Trophoblast cell (in vitro differentiated cells and primary cell): ENCODE measurements at regions not wholly inside any gene's neighbourhood (a gene's known extent, or its start where the extent isn't known, plus 50 kb on each side); places are given as distances from the start of the nearest gene placed in this dataset.
"Not testable (repeated sequence)": the region's sequence is repeated elsewhere in the genome, so short reads cannot be mapped to it uniquely, and the experiment has no call there.

Experiments
- DNase-seq, 2 donors: peaks; one replicate each; pipeline ENCODE4 v3.0.0-alpha.2; 2016
- H2AFZ ChIP-seq: 2 replicates; pipeline ENCODE4 v1.6.1; 2013; ENCODE audit warnings: low read length, moderate library complexity, mild to moderate bottlenecking; ENCODE audit not compliant: insufficient read depth, poor library complexity
- H2AK5ac ChIP-seq: 2 replicates; pipeline ENCODE4 v1.6.1; 2013; ENCODE audit warnings: mild to moderate bottlenecking, low read length
- H2BK120ac ChIP-seq: 2 replicates; pipeline ENCODE4 v1.6.1; 2013; ENCODE audit warnings: low read length, mild to moderate bottlenecking, moderate library complexity; ENCODE audit not compliant: insufficient read depth, poor library complexity
- H2BK12ac ChIP-seq: 2 replicates; pipeline ENCODE4 v1.6.1; 2013; ENCODE audit warnings: mild to moderate bottlenecking, low read length, moderate library complexity
- H2BK5ac ChIP-seq: 2 replicates; pipeline ENCODE4 v1.6.1; 2013; ENCODE audit warnings: low read length, low read depth, moderate library complexity, mild to moderate bottlenecking; ENCODE audit not compliant: poor library complexity
- H3K14ac ChIP-seq: 2 replicates; pipeline ENCODE4 v1.6.1; 2013; ENCODE audit warnings: mild to moderate bottlenecking, low read length
- H3K18ac ChIP-seq: 2 replicates; pipeline ENCODE4 v1.6.1; 2013; ENCODE audit warnings: mild to moderate bottlenecking, low read length
- H3K23ac ChIP-seq: 2 replicates; pipeline ENCODE4 v1.6.1; 2013; ENCODE audit warnings: low read length
- H3K27ac ChIP-seq: 2 replicates; pipeline ENCODE4 v1.5.1; 2013; ENCODE audit warnings: low read depth, mild to moderate bottlenecking, inconsistent platforms, low read length, moderate library complexity
- H3K27me3 ChIP-seq: 2 replicates; pipeline ENCODE4 v1.6.1; 2013; ENCODE audit warnings: inconsistent platforms, mild to moderate bottlenecking, low read length, moderate library complexity; ENCODE audit not compliant: insufficient read depth
- H3K36me3 ChIP-seq, 2 experiments: 1 replicate in 1 of 2; 2 replicates in 1 of 2; pipeline ENCODE4 v1.6.1; 2013; ENCODE audit warnings: low read length in 2 of 2, mild to moderate bottlenecking in 2 of 2, moderate library complexity in 1 of 2; ENCODE audit not compliant: insufficient read depth in 2 of 2, control insufficient read depth in 1 of 2
- H3K4ac ChIP-seq: 2 replicates; pipeline ENCODE4 v1.6.1; 2013; ENCODE audit warnings: low read depth, mild to moderate bottlenecking, low read length, moderate library complexity
- H3K4me1 ChIP-seq, 2 experiments: 1 replicate in 1 of 2; 2 replicates in 1 of 2; pipeline ENCODE4 v1.6.1; 2013; ENCODE audit warnings: low read length in 2 of 2, mild to moderate bottlenecking in 2 of 2, moderate library complexity in 1 of 2; ENCODE audit not compliant: insufficient read depth in 2 of 2, control insufficient read depth in 1 of 2
- H3K4me2 ChIP-seq: 2 replicates; pipeline ENCODE4 v1.6.1; 2013; ENCODE audit warnings: inconsistent platforms, mild to moderate bottlenecking, low read length, moderate library complexity
- H3K4me3 ChIP-seq: 2 replicates; pipeline ENCODE4 v1.5.1; 2013; ENCODE audit warnings: mild to moderate bottlenecking, low read depth, low read length, inconsistent platforms
- H3K79me1 ChIP-seq: one replicate; pipeline ENCODE4 v1.6.1; 2013; ENCODE audit warnings: low read length
- H3K79me2 ChIP-seq: 2 replicates; pipeline ENCODE4 v1.6.1; 2013; ENCODE audit warnings: low read length, mild to moderate bottlenecking; ENCODE audit not compliant: control insufficient read depth, insufficient read depth, poor library complexity
- H3K9ac ChIP-seq: 2 replicates; pipeline ENCODE4 v1.6.1; 2013; ENCODE audit warnings: mild to moderate bottlenecking, low read length
- H3K9me3 ChIP-seq: 2 replicates; pipeline ENCODE4 v1.6.1; 2013; ENCODE audit warnings: low read depth, mild to moderate bottlenecking, control low read depth, inconsistent platforms, low read length; ENCODE audit not compliant: insufficient read depth
- H4K12ac ChIP-seq: 2 replicates; pipeline ENCODE4 v1.6.1; 2013; ENCODE audit warnings: low read depth, mild to moderate bottlenecking, low read length, moderate library complexity
- H4K8ac ChIP-seq: 2 replicates; pipeline ENCODE4 v1.6.1; 2013; ENCODE audit warnings: low read depth, mild to moderate bottlenecking, low read length, moderate library complexity
- H4K91ac ChIP-seq: one replicate; pipeline ENCODE4 v1.6.1; 2013; ENCODE audit warnings: low read depth, mild to moderate bottlenecking, low read length, moderate library complexity
- WGBS: extraction: QIAGEN DNeasy Blood & Tissue Kit; methylation state at CpG from one replicate; pipeline ENCODE4 v1.1.7; 2013; ENCODE audit warnings: missing lambda C conversion rate; ENCODE audit not compliant: insufficient read length, insufficient coverage; ENCODE audit errors: extremely low coverage; 5-methylcytosine and 5-hydroxymethylcytosine counted together

DNA sequence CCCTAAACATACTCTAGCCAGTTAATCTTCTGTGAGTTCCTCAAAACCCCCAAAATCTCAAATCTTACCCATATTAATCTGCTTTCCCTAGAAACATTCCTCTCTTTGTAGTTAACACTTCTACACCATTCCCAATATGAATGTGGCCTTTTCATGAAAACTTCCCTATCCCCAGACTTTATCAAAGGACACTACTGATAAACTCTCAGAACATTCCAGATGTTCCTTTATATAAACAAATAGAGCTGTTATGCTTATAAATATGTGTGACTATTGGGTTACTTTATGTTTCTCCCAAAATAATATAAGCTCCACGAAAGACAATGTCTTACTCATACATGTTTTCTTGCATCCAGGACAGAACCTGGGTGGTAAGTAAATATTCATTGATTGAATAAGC is 205.4 kb upstream of the NFIA start:
- no CpG with 5 or more reads among the region's 1 CpG for WGBS
- no peak overlapping the region for H3K9ac ChIP-seq
- no peak overlapping the region for H2BK12ac ChIP-seq
- H3K9me3 ChIP-seq: no peaks in the 10 kb centered on the region
- no peak overlapping the region for H2AK5ac ChIP-seq
- no peak overlapping the region for H3K18ac ChIP-seq
- H2BK120ac ChIP-seq: no peak overlapping the region
- no peak overlapping the region for H3K4ac ChIP-seq
- H3K23ac ChIP-seq: no peak overlapping the region
- H3K27ac ChIP-seq: no peak overlapping the region
- no peak overlapping the region for H4K12ac ChIP-seq
- no peak overlapping the region for H4K91ac ChIP-seq
- no peak for DNase-seq
- H3K14ac ChIP-seq: no peak overlapping the region
- no peak overlapping the region for H3K4me2 ChIP-seq
- no peaks in the 10 kb centered on the region for H3K79me1 ChIP-seq
- peaks cover 0 to 4% of the 10 kb centered on the region in 2 experiments for H3K4me1 ChIP-seq
- no peak overlapping the region for H2AFZ ChIP-seq
- H3K79me2 ChIP-seq: no peaks in the 10 kb centered on the region
- H2BK5ac ChIP-seq: no peak overlapping the region
- H3K4me3 ChIP-seq: no peak overlapping the region
- H3K27me3 ChIP-seq: no peaks in the 10 kb centered on the region
- H3K36me3 ChIP-seq: no peaks in the 10 kb centered on the region
- H4K8ac ChIP-seq: no peak overlapping the region

DNA sequence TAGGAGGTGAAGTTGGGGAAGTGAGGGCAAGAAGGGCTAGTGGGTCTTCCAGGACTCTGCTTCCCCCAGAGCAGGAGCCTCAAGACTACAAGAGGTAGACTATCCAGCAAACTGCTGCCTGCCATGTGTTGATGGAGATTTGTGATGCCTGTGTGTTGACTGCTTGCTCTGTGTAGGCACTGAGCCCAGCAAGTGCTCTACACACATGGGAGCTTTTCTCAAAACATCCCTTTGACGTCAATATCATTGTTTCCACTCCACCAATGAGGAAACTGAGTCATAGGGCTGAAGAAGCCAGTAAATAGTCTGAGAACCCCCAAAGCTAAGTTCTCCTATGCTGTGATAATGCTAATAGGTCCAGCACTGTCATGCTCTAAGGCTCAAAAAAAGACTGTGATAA is 207.2 kb upstream of the NFIA start:
- H4K12ac ChIP-seq: no peak overlapping the region
- H3K14ac ChIP-seq: no peak overlapping the region
- no peak overlapping the region for H3K18ac ChIP-seq
- no peak overlapping the region for H4K91ac ChIP-seq
- no peaks in the 10 kb centered on the region for H3K9me3 ChIP-seq
- H3K27ac ChIP-seq: no peak overlapping the region
- no peak overlapping the region for H2BK120ac ChIP-seq
- no peak overlapping the region for H2AFZ ChIP-seq
- no peak overlapping the region for H2BK5ac ChIP-seq
- no peak overlapping the region for H4K8ac ChIP-seq
- H3K4me3 ChIP-seq: no peak overlapping the region
- H2AK5ac ChIP-seq: no peak overlapping the region
- no peaks in the 10 kb centered on the region for H3K27me3 ChIP-seq
- H3K36me3 ChIP-seq: no peaks in the 10 kb centered on the region
- H3K79me2 ChIP-seq: no peaks in the 10 kb centered on the region
- no peak overlapping the region for H3K4me2 ChIP-seq
- DNase-seq: peak in 1 of 2 donors; percentile 3
- no peak overlapping the region for H3K9ac ChIP-seq
- no peak overlapping the region for H3K23ac ChIP-seq
- no peaks in the 10 kb centered on the region for H3K79me1 ChIP-seq
- peaks cover 0 to 4% of the 10 kb centered on the region in 2 experiments for H3K4me1 ChIP-seq
- no peak overlapping the region for H2BK12ac ChIP-seq
- H3K4ac ChIP-seq: no peak overlapping the region
- WGBS: no CpG with 5 or more reads among the region's 1 CpG

DNA sequence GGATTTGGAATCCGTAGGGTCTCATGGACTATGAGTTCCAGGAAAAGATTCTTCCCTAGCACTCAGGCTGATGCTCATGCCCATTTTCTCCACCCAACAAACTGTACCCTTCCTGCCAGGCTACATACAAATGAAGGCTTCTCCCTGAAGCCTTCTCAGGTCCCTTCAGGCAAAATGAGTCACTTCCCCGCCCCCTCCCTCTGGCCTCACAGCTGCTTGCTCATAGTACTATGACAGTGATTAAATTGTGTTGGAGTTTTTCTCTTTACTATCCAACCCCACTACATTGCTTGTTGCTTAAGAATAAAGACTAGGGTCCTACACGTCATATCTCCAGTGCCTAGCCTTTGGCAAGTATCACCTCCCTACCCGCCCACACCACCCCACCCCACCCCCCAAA is 207.6 kb upstream of the NFIA start:
- H2AK5ac ChIP-seq: no peak overlapping the region
- no peak overlapping the region for H3K27ac ChIP-seq
- H3K14ac ChIP-seq: no peak overlapping the region
- no peak overlapping the region for H3K4me2 ChIP-seq
- H2BK120ac ChIP-seq: no peak overlapping the region
- no peaks in the 10 kb centered on the region for H3K79me2 ChIP-seq
- H3K4ac ChIP-seq: no peak overlapping the region
- H3K27me3 ChIP-seq: no peaks in the 10 kb centered on the region
- no peak overlapping the region for H3K23ac ChIP-seq
- H3K4me3 ChIP-seq: no peak overlapping the region
- H3K18ac ChIP-seq: no peak overlapping the region
- H2BK5ac ChIP-seq: no peak overlapping the region
- no peaks in the 10 kb centered on the region for H3K79me1 ChIP-seq
- H3K4me1 ChIP-seq: peaks cover 0 to 4% of the 10 kb centered on the region in 2 experiments
- H4K12ac ChIP-seq: no peak overlapping the region
- no peaks in the 10 kb centered on the region for H3K36me3 ChIP-seq
- no peaks in the 10 kb centered on the region for H3K9me3 ChIP-seq
- peak; percentile 75 to 78 for DNase-seq
- H4K8ac ChIP-seq: no peak overlapping the region
- H3K9ac ChIP-seq: no peak overlapping the region
- H2BK12ac ChIP-seq: no peak overlapping the region
- no peak overlapping the region for H4K91ac ChIP-seq
- no peak overlapping the region for H2AFZ ChIP-seq
- no CpG with 5 or more reads among the region's 4 CpGs for WGBS

DNA sequence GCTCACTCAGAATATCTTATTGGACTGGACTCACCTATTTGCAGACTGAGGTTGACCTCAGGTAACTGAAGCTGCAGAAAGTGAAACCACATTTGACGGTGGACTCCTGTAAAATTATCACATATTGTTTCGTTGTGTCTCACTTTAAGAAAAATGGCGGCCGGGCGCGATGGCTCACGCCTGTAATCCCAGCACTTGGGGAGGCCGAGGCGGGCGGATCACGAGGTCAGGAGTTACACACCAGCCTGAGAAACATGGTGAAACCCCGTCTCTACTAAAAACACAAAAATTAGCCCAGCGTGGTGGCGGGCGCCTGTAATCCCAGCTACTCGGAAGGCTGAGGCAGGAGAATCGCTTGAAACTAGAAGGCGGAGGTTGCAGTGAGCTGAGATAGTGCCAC is 209.0 kb upstream of the NFIA start:
- not testable (repeated sequence) for H3K4me1 ChIP-seq, H2BK120ac ChIP-seq, H3K9ac ChIP-seq, H3K79me1 ChIP-seq, H3K27me3 ChIP-seq, H3K9me3 ChIP-seq, H2BK12ac ChIP-seq, H3K14ac ChIP-seq, H2AFZ ChIP-seq, H3K4ac ChIP-seq, H4K12ac ChIP-seq, H2AK5ac ChIP-seq, H3K4me2 ChIP-seq, H3K36me3 ChIP-seq, DNase-seq, H3K27ac ChIP-seq, H2BK5ac ChIP-seq, H3K4me3 ChIP-seq, H3K18ac ChIP-seq, H4K91ac ChIP-seq, H3K23ac ChIP-seq, H4K8ac ChIP-seq, H3K79me2 ChIP-seq
- no CpG with 5 or more reads among the region's 18 CpGs for WGBS
